Posterior cingulate gyrus (tissue), 11 donors: ENCODE measurements at regions not wholly inside any gene's neighbourhood (a gene's known extent, or its start where the extent isn't known, plus 50 kb on each side); places are given as distances from the start of the nearest gene placed in this dataset.
"Not testable (repeated sequence)": the region's sequence is repeated elsewhere in the genome, so short reads cannot be mapped to it uniquely, and the experiment has no call there.

Experiments used
- DNase-seq, 10 donors: peaks; one replicate each; pipeline versions ENCODE4 v3.0.0 to v3.0.0-alpha.2; 2020 to 2021; ENCODE audit warnings: mixed read lengths in 3 of 10
- intact Hi-C: fragments of 100-400 bp; cut with DNase I; formaldehyde crosslinking; loops from one replicate; pipeline ENCODE4 v1.15.1; 2023

DNA sequence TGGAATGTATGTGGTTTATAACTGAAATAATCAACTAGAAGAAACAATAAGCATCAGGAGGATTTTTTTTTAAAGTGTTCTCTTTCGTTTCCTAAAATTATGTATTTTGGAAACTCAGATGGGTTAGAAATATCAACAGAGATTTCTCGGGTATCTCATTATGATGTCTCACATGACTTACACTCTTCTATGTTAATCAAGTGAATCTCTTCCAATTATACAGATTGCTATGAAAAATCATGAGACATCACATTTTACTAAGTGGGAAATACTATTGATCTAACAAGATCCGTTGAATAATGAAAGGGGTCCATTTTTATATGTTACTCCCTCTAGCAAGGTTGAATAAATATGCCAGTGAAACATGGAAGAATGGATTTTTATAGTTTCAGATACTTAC, 54.7 kb upstream of the NRIP1 start:
- DNase-seq: no peak

DNA sequence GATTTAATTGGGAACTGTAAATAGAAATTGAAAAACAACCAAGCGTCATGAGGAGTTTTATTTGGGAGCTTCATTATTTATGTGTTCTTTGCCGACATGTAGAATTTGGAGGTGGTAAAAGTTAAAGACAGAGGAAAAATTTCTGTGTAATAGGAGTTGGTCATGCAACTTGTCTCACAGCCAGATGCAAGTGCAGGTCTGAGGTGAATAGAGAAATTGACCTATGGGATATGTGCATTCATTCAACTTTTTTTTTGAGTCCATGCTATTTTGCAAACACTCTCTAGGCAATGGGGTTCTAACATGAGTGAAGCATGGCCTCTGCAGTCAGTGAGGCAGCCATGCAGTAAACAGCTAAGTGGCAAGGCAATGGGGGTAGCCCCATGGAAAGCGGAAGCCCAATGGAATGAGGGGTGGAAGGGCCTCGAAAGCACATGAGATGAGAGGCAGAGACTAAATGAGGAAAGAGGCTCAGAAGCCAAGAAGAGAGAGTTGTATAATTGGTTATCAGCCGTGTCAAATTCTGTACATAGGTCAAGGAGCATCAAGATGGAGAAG, 56.4 kb upstream of the NRIP1 start:
- intact Hi-C loops: no loop called here
- DNase-seq: no peak

More for the DNA sequence above, 54.7 kb upstream of the NRIP1 start:
- intact Hi-C loops: no loop called here

DNA sequence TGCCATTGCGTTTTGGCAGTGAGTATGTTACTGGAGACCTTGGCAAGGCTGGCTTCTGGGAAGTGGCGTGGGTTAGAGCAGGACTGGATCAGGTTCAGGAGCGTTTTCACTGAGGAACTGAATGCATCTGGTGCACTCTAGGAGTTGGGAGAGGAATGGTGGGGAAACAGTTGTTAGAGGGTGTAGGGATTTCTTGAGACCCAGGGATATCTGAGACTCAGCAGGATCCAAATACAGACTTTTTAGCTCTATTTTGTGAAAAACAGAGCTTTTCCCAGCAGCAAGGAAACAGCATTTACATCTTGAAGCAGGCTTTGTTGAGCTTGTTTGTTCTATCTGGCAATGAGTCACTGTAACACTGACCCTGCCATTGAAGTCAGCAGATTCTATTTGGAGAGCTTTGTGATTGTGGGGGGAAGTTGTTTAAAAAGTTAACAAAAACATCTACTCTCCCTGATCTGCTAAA, 56.9 kb upstream of the NRIP1 start:
- peak in 4 of 10 donors; percentile 11 to 68 (median 20) for DNase-seq

DNA sequence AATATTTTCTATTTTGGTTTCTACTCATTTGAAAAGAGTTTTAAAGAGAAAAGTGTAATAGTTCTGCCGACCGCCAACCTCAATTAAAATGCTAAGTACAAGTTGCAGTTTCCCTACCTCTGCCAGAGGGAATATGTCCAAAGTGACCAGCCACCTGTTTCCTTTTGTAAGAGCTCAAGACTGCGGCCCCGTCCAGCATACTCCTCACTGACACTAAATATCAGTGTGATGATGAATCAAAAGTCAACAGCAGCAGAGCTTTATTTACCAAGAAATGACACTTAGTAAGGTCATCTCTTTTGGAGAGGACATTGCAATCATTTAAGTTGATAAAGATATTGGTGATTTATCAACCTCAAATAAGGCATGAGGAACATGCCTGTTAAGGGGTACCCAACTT, 57.4 kb upstream of the NRIP1 start:
- no peak for DNase-seq
- intact Hi-C loops: no loop called here

More for the DNA sequence above, 56.9 kb upstream of the NRIP1 start:
- intact Hi-C loops: no loop called here

DNA sequence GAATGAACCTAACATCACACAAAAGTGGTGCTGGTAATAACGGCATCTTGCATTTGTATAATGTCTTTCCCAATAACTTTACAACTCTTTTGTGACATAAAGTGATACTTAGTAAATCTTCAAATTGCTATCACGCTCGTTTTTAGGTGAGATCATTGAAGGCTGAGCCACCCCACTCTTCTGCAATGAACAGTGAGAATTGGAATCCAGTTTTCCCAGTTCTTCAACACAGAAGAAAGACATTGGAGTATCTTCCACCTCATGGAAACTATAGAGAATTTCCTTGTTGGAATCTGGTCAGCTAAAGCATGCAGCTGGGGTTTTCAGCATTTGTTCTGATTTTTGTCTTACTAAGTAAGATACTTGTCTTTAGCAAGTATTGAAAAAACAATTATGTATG, 59.9 kb upstream of the NRIP1 start:
- DNase-seq: no peak
- intact Hi-C loops: no loop called here

DNA sequence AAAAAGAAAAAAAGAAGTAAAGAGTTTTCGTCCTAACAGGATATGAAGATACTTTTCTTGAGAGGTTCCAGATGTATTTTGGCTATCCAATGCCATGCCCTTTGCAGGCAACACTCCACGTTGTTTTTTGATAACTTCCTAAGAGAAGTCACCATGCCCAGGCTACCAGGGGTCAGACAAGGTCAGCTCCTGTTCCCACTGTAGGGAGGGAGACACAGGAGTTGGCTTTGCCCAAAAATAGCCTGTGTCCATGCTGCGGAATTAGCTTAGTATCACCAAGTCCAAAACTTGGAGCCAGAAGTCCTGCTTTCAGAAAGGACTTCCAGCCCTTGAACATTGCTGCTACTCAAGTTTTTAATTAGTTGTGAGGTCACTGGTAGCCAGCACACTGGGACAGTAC, 62.1 kb upstream of the NRIP1 start:
- intact Hi-C loops: no loop called here
- no peak for DNase-seq

DNA sequence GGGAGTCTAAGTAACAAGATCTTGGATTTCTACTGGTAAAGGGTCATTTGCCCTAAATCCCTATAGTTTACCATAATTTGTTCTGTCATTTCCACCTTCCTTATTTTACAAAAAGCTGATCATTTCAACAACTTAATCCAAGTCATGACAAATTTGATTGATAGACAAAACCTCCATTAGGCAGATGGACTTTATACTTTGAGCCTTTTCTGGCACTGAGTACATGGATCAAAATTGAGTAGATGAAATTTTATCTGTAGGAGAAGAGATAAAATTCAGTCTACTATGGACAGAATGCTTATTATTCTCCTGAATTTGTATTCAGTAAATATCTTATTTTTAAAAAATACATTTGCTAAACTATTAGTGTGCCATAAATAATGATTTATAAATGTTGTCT, 62.6 kb upstream of the NRIP1 start:
- intact Hi-C loops: no loop called here
- DNase-seq: no peak

DNA sequence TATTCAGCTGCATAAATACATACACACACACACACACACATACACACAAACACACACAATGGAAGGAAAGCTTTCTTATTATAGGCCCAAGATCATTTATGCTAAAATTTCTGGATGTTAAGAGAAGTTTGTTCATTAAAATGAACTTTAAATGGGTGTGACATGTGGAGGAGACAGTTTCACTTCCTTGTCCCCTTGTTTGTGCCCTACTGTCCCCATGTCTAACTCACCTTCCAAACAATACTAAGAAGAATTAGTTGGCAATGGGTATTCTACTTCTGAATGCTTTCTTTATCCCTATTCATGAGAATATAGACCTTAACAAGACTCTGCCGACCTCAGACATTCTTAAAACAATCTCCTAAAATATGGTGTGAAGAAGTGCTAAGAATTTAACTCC, 63.5 kb upstream of the NRIP1 start:
- intact Hi-C loops: no loop called here

DNA sequence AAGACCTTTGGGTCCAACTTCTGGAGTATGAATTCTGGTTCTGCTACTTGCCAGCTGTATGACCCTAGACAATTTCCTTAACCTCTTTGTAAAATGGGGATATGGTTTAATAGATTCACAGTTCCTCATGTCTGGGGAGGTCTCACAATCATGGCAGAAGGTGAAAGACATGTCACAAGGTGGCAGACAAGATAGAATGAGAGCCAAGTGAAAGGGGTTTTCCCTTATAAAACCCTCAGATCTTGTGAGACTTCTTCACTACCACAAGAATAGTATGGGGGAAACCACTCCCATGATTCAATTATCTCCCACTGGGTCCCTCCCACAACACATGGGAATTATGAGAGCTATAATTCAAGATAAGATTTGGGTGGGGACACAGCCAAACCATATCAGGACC, 63.9 kb upstream of the NRIP1 start:
- intact Hi-C loops: not testable (repeated sequence)

More for the DNA sequence above, 63.5 kb upstream of the NRIP1 start:
- no peak for DNase-seq

DNA sequence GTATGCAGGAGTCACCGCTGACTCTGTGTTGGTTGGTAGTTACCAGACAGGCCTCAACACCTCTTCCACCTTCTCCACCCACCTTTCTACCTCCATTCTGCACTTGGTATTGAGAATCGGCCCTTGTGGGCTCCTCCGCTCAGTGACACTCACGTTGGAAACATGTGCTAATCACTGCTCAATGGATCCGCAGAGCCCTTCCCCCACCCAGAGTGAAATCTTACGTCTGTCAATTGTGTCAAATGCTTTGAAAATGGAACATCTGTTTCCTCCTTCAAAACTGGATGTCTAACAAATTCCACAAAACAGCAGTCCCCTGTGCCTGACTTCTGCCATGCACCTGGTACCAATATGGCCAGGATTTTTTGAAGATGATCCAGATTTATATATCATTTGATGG, 65.5 kb upstream of the NRIP1 start:
- intact Hi-C loops: loop anchor here (10.0 kb wide), 1 partner anchor 64 kb away; no protein-coding TSS in a partner anchor
- DNase-seq: no peak

More for the DNA sequence above, 63.9 kb upstream of the NRIP1 start:
- DNase-seq: not testable (repeated sequence)

DNA sequence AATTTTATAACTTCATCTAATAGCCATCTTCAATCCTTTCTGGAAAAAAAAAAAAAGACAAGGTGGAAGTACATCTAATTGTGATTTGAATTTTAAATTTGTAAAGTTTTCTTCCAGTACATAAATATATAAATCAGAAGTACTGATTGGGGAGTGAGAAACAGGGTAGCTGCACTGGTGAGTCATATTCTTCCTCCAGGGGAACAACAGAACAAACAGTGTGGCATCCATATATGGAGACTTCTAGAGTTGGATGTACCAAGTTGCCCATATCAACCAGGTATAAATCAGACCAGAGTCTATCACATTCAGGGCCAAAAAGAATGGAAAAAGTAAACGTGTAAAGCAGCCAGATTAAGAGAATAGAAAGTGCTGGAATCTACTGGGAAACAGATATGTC, 66.0 kb upstream of the NRIP1 start:
- intact Hi-C loops: loop anchor here (10.0 kb wide), 1 partner anchor 64 kb away; no protein-coding TSS in a partner anchor
- DNase-seq: no peak

DNA sequence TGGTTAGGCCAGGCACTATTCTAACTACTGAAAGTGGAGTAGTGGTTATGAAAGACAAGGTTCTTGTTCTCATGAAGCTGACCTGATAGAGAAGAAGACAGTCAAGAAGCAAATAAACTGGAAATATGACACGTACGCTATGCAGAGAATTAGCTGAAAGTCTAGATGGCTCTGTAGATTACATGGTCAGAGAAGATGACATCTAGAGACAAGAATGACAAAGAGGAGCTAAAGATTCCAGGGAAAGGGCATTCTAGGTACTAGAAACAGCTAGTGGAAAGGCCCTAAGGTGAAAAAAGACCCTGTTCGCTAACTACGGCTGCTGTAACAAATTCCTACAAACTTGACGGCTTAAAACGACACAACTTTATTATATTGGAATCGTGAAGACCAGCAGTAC, 68.0 kb upstream of the NRIP1 start:
- intact Hi-C loops: loop anchor here (10.0 kb wide), 1 partner anchor 62 kb away; no protein-coding TSS in a partner anchor
- DNase-seq: no peak

DNA sequence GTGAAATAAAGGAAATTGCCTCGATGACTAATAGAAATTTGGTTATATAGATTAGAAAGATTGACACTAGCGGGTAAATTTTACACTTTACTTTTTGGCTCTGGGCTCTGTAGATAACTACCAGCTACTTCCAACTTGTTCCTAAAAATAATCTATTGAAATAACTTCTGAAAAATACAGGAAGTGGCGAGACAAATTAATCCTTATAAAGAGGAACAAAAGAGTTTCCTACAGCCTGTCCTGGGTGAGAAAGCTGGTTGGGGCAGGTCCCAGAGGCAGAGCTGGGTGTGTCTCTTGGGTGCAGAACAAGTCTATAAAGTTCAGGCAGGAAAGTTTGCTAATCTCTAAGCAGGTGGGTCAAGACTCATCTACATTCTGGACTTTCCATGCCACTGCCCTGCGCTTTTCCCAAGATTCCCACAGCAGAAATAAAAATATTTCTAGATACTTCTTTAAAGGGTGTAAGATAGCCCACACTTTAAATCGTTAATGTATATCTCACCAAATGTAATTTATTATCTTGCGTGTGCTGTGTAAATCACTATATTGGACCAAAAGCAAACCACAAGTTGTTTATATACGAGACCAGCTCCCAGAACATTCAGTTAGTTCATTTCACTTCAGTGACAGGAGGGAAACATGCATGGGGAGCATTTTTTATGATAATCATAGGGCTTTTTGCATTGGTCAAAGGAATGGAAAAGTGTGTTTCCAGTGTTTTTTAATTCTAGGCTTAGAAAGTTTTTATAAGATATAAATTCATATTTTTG, 70.1 kb upstream of the NRIP1 start:
- no peak for DNase-seq
- intact Hi-C loops: loop anchor here (10.0 kb wide), 1 partner anchor 60 kb away; no protein-coding TSS in a partner anchor

DNA sequence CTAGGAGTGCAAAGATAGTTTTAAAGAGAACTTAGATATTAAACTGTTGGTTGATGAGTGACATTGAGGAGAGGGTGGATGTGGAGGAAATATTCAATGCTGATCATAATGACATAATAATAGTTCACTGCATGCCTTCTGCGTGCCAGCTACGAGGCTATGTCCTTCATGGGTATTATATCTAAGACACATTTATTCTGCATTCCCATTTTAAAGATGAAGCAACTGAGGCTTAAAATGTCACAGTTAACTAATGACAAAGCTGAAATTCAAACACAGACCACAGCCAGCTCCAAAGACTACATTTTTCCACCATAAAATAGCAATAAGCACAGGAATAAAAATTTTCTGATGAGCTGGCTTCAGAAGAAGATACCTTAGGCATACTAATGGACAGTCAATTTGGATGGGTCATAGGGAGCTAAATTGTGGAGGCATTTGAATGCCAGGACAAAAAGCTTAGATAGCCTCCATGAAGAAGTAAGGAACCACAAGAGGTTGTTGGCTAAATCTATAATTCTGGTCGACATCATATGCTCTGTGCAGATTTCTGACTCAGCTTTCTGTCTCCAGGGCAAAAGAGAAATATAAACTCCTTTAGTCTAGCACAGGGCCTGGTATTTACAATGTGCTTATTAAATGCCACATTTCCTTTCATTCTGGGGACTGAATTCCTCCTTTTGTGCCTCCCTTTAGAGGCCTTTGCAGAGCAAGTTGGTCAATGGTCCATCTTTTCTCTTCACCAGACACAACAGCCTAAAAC, 71.2 kb upstream of the NRIP1 start:
- DNase-seq: no peak
- intact Hi-C loops: loop anchor here (10.0 kb wide), 1 partner anchor 59 kb away; no protein-coding TSS in a partner anchor

DNA sequence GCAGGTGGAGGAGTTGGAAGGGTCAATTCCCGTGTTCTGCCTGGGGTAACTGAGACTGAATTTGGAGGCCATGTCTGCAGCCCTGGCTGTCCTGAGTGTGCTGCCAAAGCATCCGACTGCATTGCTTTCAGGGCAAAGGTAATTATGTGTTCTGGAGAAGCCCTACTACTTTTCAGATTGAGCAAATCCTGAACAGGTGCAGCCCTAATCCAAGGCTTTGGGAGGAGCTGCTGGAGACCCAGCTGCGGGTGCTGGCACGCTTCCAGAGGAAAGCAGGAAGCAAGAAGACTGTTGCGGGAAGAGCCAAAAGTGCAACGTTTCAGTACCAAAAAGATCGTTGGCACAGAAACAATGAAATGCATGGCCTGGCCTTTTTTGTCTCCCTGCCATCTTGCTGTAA, 73.7 kb upstream of the NRIP1 start:
- peak in 3 of 10 donors; percentile 12 to 77 (median 66) for DNase-seq

DNA sequence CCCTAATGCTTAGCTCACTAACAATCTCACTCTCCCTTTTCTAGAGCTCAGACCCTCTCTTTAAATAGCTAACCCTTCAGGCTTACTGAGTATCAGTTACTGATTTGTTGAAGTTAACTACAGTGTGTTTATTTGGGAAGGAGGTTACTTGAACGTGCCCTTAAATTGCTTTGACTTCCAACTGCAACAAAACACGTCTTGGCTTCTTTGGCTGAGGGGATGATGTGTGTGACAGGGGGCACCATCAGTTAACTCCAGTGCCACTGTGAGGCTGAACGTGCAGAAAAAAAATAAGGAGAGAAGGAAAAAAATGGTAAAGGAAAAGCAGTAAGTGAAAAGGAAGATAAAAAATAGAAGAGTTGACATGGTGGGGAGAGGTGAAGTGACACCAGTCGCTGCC, 75.1 kb upstream of the NRIP1 start:
- intact Hi-C loops: loop anchor here (10.0 kb wide), 1 partner anchor 55 kb away; no protein-coding TSS in a partner anchor
- no peak for DNase-seq

More for the DNA sequence above, 73.7 kb upstream of the NRIP1 start:
- intact Hi-C loops: loop anchor here (10.0 kb wide), 1 partner anchor 56 kb away; no protein-coding TSS in a partner anchor

DNA sequence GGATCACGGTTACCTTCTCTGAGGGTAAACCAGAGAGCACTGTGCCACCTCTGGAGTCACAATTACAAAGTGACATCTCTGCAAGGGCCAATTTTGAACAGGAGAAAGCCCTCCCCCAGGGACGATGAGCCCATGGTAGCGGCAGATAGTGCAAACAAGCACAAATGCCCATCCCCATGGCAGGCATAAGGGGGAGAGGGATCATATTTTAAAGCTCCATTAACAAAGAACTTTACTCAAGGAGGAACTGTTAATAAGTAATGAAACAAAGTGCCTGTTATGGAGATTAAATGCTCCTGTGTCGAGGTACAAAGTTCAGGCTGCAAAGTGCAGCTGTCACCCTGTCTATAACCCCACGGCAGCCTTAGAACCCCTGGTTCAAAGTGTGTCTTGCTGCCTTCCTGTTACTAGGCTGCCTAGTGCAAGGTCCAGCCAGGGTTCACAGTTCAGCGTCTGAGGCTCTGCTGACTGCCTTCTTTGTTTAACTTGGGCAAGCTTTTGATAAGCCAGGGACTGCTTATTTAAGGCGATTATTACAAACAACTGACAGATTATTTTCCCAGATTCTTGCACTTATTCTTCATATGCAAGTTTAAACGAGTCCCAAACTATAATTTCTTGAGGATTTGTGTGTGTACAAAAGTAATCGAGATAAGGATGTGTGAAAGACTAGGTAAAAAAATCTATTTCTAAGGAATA, 75.7 kb upstream of the NRIP1 start:
- DNase-seq: no peak
- intact Hi-C loops: no loop called here

DNA sequence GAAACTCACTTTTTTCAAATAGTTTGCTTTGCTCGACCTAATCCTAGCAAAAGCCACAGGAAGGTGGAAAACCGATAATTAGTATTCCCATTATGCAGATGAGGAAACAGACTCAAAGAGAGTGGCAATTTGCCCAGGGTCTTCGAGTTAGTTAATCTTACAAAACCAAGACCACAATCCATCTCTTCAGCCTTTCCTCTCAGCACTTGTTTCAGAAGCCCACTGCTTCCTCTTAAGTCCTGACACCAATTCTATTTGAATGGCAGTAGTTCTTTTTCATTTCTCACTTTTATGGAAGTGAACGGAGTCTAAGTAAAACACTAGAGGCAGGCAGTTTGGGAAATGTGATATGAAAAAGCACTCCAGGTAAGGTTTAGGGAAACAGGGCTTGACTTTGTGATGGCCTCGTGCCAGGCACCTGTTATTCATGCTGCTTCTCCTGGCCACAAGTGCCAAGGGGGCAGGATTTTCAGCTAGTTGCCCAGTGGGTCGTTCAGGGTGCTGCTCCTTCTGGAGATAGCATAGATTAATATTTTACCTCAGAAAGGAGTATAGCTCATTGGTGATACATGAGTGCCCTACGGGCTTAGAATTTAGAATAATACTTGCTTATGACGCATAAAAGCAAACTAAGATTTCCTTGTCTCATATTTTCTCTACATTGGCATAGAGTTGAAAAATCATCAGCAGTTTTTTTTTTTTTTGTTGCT, 76.6 kb upstream of the NRIP1 start:
- intact Hi-C loops: no loop called here
- no peak for DNase-seq

DNA sequence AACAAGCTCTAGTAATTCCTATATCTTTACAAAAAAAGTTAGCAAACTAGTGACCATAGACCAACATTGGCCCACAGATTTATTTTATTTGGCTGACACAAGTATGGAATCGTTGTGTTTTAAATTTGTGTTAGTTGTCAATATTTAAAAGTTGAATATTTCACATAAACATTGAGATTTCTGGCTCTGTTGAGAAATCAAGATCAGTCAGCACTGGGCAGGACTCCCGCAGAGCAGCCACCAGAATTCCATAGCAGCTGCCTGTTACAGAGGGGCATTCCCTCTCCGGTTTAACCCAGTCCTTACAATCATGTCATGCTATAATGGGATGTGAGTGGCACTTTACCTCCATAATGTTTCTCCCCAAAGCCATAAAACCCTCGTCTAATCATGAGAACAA, 79.2 kb upstream of the NRIP1 start:
- DNase-seq: no peak
- intact Hi-C loops: no loop called here

DNA sequence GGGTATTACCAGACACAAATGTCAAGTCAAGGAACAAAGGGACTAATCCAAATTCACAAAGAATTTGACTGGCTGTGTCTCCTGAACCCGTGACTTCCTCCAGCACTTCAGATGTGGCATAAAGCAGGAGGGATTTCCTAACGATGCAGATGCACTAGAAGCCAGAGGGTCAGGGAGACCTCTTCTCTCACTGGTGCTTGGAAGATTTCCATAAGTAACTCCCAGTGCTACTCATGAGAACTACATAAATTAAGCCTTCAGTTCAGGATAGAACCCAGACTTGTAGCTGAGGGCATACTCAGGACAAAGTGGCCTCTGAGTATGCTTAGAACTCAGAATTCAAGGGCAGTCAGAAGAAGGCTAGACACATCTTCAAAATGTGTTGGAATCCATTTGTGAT, 83.6 kb upstream of the NRIP1 start:
- DNase-seq: no peak
- intact Hi-C loops: no loop called here
